Omental fat pad (tissue), 3 donors: ENCODE measurements at regions not wholly inside any gene's neighbourhood (a gene's known extent, or its start where the extent isn't known, plus 50 kb on each side); places are given as distances from the start of the nearest gene placed in this dataset.
"Not testable (repeated sequence)": the region's sequence is repeated elsewhere in the genome, so short reads cannot be mapped to it uniquely, and the experiment has no call there.

Experiments used
- ATAC-seq: fragments of 150-250 bp; one replicate; pipeline ENCODE4 v1.9.1; 2016; ENCODE audit warnings: mild to moderate bottlenecking, moderate library complexity; ENCODE audit not compliant: low FRiP score
- DNase-seq: peaks from one replicate; pipeline ENCODE4 v3.0.0-alpha.2; 2019; ENCODE audit warnings: low spot score
- CTCF ChIP-seq, 3 donors: fragments of 450-650 bp; IDR thresholded peaks; one replicate each; pipeline ENCODE4 v1.5.1; 2016 to 2017; ENCODE audit warnings: antibody characterized with exemption in 3 of 3, mild to moderate bottlenecking in 3 of 3, moderate library complexity in 2 of 3

DNA sequence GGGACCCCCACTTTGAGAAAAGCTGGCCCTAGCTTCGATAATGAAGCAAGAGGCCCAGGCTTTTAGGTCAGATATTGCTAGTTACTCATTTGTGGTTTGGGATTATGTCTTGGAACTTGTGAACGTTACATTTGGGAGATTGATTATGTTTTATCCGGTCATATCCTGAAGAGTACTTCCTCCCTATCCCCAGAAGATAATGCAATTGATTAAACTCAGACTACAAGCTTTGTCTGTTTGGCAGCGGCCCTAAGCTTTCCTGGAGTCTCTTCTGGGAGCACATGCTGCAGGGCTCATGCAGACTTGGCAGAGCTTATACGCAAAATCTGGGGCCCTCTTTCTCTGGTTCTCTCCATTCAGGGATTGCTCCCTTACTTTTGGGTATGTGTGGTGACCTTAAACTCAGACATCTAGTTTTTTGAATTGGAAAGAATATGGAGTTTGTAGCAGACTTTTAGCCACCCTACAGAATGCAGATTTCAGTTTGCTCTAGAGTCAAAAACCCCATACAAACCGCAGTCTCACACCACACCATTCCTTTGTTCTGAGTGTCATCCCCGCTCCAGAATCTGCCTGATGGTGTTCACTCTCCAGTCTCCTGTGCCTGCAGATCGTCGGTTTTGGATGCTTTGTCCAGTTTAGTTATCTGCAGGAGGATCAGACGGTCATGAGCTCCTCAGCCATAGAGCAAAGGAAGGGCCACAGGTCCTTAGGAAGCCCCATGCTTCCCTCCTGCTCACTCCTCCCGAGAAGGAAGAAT is 449.5 kb upstream of the TRPC7 start:
- no peak for TF ChIP-seq CTCF (IDR thresholded peaks at IDR 0.05)

DNA sequence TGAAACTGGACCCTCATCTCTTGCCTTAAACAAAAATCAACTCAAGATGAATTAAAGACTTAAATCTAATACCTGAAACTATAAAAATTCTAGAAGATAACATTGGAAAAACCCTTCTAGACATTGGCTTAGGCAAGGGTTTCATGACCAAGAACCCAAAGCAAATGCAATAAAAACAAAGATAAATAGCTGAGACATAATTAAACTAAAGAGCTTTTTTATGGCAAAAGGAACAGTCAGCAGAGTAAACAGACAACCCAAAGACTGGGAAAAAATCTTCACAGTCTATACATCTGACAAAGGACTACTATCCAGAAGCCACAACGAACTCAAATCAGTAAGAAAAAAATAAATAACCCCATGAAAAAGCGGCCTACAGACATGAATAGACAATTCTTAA is 446.9 kb upstream of the TRPC7 start:
- not testable (repeated sequence) for ATAC-seq, DNase-seq

More for the DNA sequence above, 449.5 kb upstream of the TRPC7 start:
- DNase-seq (no peak), ATAC-seq (no peak)

GRCh38 chr5:136811551-136811950 is 446.2 kb upstream of the TRPC7 start:
- ATAC-seq (peak; percentile 75), DNase-seq (no peak)
- TF ChIP-seq CTCF (IDR thresholded peaks at IDR 0.05), result no peak

GRCh38 chr5:136811086-136811485 is 445.7 kb upstream of the TRPC7 start:
- DNase-seq (no peak), ATAC-seq (no peak)
- TF ChIP-seq CTCF (IDR thresholded peaks at IDR 0.05), result no peak

DNA sequence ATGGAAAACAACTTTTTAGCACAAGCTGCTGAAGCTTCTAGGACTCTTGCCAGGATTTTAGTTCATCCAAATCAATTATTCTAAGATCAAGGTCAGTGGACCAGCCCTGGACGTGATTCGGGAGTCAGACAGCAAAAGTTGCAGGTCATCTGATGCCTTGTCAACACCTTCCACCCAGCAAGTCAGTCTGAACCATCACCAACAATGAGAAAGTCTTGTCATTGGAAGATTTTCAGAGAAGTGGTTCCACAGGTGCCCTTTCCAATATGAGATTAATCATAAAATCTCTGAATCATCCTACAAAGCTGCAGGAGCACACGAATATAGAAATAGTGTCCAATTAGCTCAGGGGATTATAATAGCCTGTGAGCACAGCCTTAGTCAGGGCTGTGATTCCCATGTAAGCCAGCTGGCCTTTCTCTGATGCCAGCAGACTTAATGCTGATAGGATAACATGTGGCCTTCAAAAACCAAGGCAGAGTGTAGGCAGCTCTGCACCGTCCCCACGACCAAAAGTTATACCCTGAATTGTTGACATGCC is 445.0 kb upstream of the TRPC7 start:
- DNase-seq (no peak), ATAC-seq (peak; percentile 58)
- TF ChIP-seq CTCF (IDR thresholded peaks at IDR 0.05), result no peak

DNA sequence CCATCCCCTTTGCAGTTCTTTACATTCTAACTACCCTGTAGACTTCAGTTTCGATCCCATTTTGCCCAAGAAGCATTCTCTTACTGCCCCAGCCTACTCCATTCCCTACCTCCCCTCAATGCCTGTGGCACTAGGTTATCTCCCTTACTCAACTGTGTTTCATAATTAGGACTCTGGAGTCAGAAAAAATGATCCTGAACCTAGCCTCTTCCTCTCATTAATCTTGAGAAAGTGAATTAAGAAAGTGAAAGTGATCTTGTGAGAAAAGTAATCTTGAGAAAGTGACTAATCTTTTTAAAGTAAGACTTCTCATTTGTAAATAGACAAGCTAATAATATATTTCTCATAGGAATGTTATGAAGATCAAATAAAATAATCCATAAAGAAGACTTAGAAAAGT is 444.0 kb upstream of the TRPC7 start:
- DNase-seq (no peak), ATAC-seq (peak; percentile 64)
- TF ChIP-seq CTCF (IDR thresholded peaks at IDR 0.05), result no peak

DNA sequence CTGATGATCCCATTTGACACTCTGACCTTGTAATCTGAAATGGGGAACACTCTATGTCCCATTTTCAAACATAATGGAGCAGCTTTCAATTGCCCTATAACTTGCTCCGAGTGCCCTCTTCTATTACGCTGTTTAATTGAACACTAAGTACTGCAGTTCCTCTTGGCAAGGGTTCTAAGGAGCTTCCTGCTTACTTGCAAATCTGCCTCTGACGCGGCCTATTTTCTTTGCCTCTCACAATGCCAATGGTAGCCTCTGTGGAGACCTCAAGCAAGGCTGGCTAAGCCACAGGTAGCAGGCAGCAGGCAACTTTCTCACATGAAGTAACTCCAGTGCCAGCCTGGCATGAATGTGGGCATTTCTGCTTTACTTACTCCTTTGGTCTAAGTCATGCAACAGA is 443.4 kb upstream of the TRPC7 start:
- no peak for DNase-seq
- no peak for TF ChIP-seq CTCF (IDR thresholded peaks at IDR 0.05)
- no peak for ATAC-seq
